ENCODE measurements at regions not wholly inside any gene's neighbourhood (a gene's known extent, or its start where the extent isn't known, plus 50 kb on each side); places are given as distances from the start of the nearest gene placed in this dataset.

DNA sequence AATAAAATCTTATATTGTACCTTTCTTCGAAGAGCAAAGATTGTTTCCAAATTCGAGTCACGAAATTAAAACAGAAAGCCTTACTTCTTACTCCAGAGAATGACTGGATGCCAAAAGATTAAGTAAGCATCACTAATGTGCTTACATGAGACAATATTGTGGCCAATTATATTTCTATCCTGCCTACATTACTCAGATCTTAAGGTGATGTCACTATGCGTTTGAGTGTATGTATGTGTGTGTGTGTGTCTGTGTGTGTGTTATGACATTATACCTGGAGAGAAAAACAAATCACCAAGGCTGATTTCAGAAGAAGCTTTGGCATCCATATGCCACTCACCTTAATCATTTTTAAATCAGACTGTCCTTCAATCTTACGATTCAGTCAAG, 556.3 kb downstream of the PPARGC1A start:
- H3K4me1 ChIP-seq = no peaks in the 10 kb centered on the region
- 64 to 79% methylated on average over 5 of the region's 5 CpGs for WGBS, 2 donors
- DNase-seq = no peak
- H3K27me3 ChIP-seq = no peaks in the 10 kb centered on the region
- intact Hi-C loops (cut with DNase I) = no loop called here
- no peak overlapping the region for H3K4me3 ChIP-seq
- H3K9me3 ChIP-seq = no peaks in the 10 kb centered on the region
- H3K36me3 ChIP-seq = no peaks in the 10 kb centered on the region
- TF ChIP-seq POLR2AphosphoS5 (IDR thresholded peaks at IDR 0.05) (no peak), POLR2A (IDR thresholded peaks at IDR 0.05) (no peak), EP300 (IDR thresholded peaks at IDR 0.05) (no peak)
- TF ChIP-seq, protein P1, sequence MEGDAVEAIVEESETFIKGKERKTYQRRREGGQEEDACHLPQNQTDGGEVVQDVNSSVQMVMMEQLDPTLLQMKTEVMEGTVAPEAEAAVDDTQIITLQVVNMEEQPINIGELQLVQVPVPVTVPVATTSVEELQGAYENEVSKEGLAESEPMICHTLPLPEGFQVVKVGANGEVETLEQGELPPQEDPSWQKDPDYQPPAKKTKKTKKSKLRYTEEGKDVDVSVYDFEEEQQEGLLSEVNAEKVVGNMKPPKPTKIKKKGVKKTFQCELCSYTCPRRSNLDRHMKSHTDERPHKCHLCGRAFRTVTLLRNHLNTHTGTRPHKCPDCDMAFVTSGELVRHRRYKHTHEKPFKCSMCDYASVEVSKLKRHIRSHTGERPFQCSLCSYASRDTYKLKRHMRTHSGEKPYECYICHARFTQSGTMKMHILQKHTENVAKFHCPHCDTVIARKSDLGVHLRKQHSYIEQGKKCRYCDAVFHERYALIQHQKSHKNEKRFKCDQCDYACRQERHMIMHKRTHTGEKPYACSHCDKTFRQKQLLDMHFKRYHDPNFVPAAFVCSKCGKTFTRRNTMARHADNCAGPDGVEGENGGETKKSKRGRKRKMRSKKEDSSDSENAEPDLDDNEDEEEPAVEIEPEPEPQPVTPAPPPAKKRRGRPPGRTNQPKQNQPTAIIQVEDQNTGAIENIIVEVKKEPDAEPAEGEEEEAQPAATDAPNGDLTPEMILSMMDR (IDR thresholded peaks at IDR 0.05) = no peak
- H3K27ac ChIP-seq = no peak overlapping the region

DNA sequence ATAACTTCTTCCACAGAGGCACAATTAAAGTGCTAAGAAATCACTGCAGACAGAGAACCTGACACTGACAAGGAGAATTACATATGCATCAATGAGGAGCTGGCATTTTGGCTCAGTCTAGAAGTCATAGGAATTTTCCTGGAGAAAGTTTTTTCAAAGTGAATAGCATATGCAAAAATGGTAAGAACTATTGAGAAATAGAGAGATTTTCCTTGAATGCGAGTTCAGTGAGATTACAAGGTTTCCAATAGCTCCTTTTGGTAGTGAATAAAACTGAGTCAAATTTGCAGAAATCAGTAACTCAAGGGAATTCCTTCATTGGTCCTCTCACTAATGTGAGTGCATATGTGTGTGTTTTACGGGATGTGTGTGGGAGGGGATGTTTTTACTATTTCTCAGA, 557.5 kb downstream of the PPARGC1A start:
- H3K4me3 ChIP-seq = no peak overlapping the region
- intact Hi-C loops (cut with DNase I) = no loop called here
- H3K27me3 ChIP-seq = no peaks in the 10 kb centered on the region
- H3K36me3 ChIP-seq = no peaks in the 10 kb centered on the region
- TF ChIP-seq POLR2A (IDR thresholded peaks at IDR 0.05) (no peak), POLR2AphosphoS5 (IDR thresholded peaks at IDR 0.05) (no peak), EP300 (IDR thresholded peaks at IDR 0.05) (no peak)
- TF ChIP-seq, protein P1 (IDR thresholded peaks at IDR 0.05) = no peak
- no peak overlapping the region for H3K27ac ChIP-seq
- H3K4me1 ChIP-seq = no peaks in the 10 kb centered on the region
- no peaks in the 10 kb centered on the region for H3K9me3 ChIP-seq
- no peak for DNase-seq
- 88 to 91% methylated on average over 2 of the region's 2 CpGs for WGBS, 2 donors

DNA sequence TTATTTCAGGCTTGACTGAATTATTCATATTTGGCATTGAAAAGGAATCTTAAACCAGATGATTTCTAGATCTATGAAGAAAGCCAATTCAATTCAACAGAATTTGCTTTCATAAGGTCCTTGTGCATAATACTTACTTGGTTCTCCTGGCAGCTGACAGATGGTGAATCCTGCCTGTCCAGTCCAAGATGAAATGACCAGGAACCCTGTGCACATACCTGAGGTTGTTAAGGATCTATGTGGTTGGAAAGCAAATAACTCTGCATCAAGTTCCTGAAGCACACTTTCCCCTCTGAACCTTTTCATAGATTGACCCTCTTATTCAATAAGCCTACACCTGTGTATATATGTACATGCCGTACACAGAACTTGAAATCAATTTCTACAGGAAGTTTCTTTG, 562.7 kb downstream of the PPARGC1A start:
- Histone ChIP-seq H3K27me3 (no peaks in the 10 kb centered on the region), H3K36me3 (no peaks in the 10 kb centered on the region), H3K9me3 (no peaks in the 10 kb centered on the region), H3K27ac (no peak overlapping the region), H3K4me1 (no peaks in the 10 kb centered on the region), H3K4me3 (no peak overlapping the region)
- intact Hi-C loops (cut with DNase I) = no loop called here
- 91 to 97% methylated on average over 1 of the region's 1 CpG for WGBS, 2 donors
- DNase-seq = no peak
- TF ChIP-seq, protein P1 (IDR thresholded peaks at IDR 0.05) = no peak
- TF ChIP-seq EP300 (IDR thresholded peaks at IDR 0.05) (no peak), POLR2A (IDR thresholded peaks at IDR 0.05) (no peak), POLR2AphosphoS5 (IDR thresholded peaks at IDR 0.05) (no peak)

DNA sequence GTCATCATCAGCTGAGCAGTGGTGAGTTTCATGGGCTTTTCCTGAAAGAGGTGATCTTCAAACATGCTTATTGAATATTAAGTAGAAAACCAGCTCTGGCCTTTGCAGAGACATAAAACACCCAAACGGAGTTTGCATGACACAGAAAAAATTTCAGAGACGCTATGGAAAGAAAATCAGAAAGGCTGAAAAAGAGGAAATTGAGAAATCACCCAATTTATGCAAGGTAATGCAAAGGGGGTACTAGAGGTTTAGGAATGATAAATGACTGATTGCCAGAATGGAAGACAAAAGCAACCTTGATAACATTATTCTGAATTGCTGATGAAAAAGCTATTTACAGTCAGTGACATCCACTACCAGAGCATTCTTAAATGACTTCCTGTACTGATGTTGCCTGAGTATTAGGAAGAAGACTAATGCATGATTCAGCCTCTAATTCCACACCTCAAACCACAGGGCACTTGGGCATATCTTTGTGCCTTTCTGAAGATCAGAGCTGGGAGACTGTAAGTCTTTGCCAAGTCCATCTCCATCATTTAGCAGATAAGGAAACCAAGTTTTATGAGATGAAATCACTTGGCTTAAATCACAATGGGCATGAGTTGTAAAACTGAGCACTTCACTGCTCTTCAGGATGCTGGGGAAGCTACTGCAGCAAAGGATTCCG, 565.7 kb downstream of the PPARGC1A start:
- WGBS, 2 donors = 39 to 51% methylated on average over 3 of the region's 3 CpGs
- no peaks in the 10 kb centered on the region for H3K4me1 ChIP-seq
- DNase-seq = no peak
- intact Hi-C loops (cut with DNase I) = no loop called here
- no peaks in the 10 kb centered on the region for H3K27me3 ChIP-seq
- H3K9me3 ChIP-seq = no peaks in the 10 kb centered on the region
- TF ChIP-seq, protein P1 (IDR thresholded peaks at IDR 0.05) = no peak
- no peak for TF ChIP-seq POLR2A (IDR thresholded peaks at IDR 0.05)
- no peak for TF ChIP-seq EP300 (IDR thresholded peaks at IDR 0.05)
- no peak for TF ChIP-seq POLR2AphosphoS5 (IDR thresholded peaks at IDR 0.05)
- no peak overlapping the region for H3K27ac ChIP-seq
- H3K4me3 ChIP-seq = no peak overlapping the region
- H3K36me3 ChIP-seq = no peaks in the 10 kb centered on the region

DNA sequence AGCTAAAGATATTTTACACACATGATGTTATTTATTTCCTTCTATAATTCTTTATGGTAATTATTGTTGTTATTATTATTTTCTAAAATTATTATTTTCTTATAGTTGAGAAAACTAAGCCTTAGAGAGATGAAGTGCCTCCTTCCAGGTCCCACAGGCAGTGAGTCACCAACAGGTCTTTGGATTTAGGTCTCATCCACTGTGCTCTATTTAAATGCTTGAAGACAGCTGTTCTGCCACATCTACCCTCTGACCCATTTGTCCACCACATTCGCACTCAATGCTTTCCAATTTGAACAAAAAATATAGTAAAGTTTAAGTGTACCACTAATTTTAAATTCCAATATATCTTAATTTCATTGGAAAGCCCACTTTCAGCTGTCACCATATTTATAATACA, 566.4 kb downstream of the PPARGC1A start:
- TF ChIP-seq POLR2AphosphoS5 (IDR thresholded peaks at IDR 0.05) (no peak), POLR2A (IDR thresholded peaks at IDR 0.05) (no peak)
- TF ChIP-seq, protein P1 (IDR thresholded peaks at IDR 0.05) = no peak
- Histone ChIP-seq H3K4me3 (no peak overlapping the region), H3K27me3 (no peaks in the 10 kb centered on the region), H3K4me1 (no peaks in the 10 kb centered on the region), H3K36me3 (no peaks in the 10 kb centered on the region), H3K9me3 (no peaks in the 10 kb centered on the region), H3K27ac (no peak overlapping the region)
- intact Hi-C loops (cut with DNase I) = no loop called here
- DNase-seq = no peak
- WGBS, 2 donors = 96% methylated on average over 1 of the region's 1 CpG
